ENCODE measurements at regions not wholly inside any gene's neighbourhood (a gene's known extent, or its start where the extent isn't known, plus 50 kb on each side); places are given as distances from the start of the nearest gene placed in this dataset.
"Not testable (repeated sequence)": the region's sequence is repeated elsewhere in the genome, so short reads cannot be mapped to it uniquely, and the experiment has no call there.

- H3K4me1 ChIP-seq (ENCODE audit: insufficient read depth, low read length), result no peaks in the 10 kb centered on the region
- H2AFZ ChIP-seq (ENCODE audit: low read depth, low read length), result no peak overlapping the region
- no peaks in the 10 kb centered on the region for H3K27me3 ChIP-seq (ENCODE audit: insufficient read depth, low read length)
- no peaks in the 10 kb centered on the region for H3K36me3 ChIP-seq (ENCODE audit: insufficient read depth, low read length)
- no peak overlapping the region for H3K4me3 ChIP-seq (ENCODE audit: low read length)
- H3K9me3 ChIP-seq (ENCODE audit: low read length), result no peaks in the 10 kb centered on the region
Observed at GRCh38 chr14:97995531-97995930, 1198.3 kb downstream of the VRK1 start.

DNA sequence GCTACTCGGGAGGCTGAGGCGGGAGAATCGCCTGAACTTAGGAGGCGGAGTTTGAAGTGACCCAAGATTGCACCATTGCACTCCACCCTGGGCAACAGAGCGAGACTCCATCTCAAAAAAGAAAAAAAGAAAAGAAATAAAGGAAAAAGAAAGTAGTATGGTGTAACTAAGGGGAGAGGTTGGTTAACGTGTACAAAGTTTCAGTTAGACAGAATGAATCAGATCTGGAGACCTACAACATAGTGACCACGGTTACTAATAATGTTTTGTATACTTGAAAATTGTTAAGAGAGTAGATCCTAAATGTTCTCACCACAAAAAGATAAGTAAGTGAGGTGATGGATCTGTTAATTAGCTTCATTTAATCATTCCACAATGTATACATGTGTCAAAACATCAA is 1208.8 kb downstream of the VRK1 start:
- Histone ChIP-seq H3K4me1 (ENCODE audit: insufficient read depth, low read length) (no peaks in the 10 kb centered on the region), H3K27me3 (ENCODE audit: insufficient read depth, low read length) (no peaks in the 10 kb centered on the region), H3K4me3 (ENCODE audit: low read length) (no peak overlapping the region), H2AFZ (ENCODE audit: low read depth, low read length) (no peak overlapping the region), H3K36me3 (ENCODE audit: insufficient read depth, low read length) (no peaks in the 10 kb centered on the region), H3K9me3 (ENCODE audit: low read length) (no peaks in the 10 kb centered on the region)

DNA sequence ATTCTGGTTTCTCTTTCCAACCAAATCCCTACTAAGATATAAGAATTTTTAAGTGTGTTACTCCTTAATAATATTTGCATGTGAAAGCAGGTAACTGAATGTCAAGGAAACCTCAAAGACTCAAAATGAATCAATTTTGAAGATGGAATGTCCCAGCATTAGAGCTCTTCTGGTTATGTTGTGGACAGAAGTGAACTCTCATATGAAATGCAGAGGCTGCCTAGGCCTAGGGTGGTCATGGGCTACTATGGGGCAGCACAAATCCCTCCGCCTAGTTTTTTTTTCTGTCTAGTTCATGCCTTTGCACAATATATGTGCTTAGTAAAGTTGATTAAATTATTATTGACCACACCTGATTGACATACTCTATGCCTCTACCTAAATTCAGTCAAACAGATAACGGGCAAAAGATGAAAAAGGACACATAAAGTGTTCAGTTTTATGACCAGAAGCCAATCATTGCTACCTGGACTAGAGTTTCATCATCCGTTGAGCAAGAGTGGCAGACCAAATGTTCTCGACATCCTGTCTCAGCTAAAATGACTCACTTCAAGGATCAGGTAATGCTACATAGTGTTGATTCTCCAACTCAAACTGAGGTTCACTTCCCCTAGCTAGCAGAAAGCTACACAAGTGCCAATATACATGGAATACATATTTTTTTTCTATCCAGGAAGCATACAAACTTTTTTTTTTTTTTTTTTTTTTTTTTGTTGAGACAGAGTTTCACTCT is 1211.4 kb downstream of the VRK1 start:
- H3K27me3 ChIP-seq (ENCODE audit: insufficient read depth, low read length), result no peaks in the 10 kb centered on the region
- H3K9me3 ChIP-seq (ENCODE audit: low read length), result no peaks in the 10 kb centered on the region
- H2AFZ ChIP-seq (ENCODE audit: low read depth, low read length), result no peak overlapping the region
- H3K4me1 ChIP-seq (ENCODE audit: insufficient read depth, low read length), result no peaks in the 10 kb centered on the region
- H3K36me3 ChIP-seq (ENCODE audit: insufficient read depth, low read length), result no peaks in the 10 kb centered on the region
- no peak overlapping the region for H3K4me3 ChIP-seq (ENCODE audit: low read length)

GRCh38 chr14:98009177-98009576 is 1212.0 kb downstream of the VRK1 start:
- H2AFZ ChIP-seq (ENCODE audit: low read depth, low read length); H3K4me3 ChIP-seq (ENCODE audit: low read length); H3K36me3 ChIP-seq (ENCODE audit: insufficient read depth, low read length); H3K4me1 ChIP-seq (ENCODE audit: insufficient read depth, low read length); H3K27me3 ChIP-seq (ENCODE audit: insufficient read depth, low read length); H3K9me3 ChIP-seq (ENCODE audit: low read length): not testable (repeated sequence)

- Histone ChIP-seq H3K4me3 (ENCODE audit: low read length) (no peak overlapping the region), H3K27me3 (ENCODE audit: insufficient read depth, low read length) (no peaks in the 10 kb centered on the region), H3K36me3 (ENCODE audit: insufficient read depth, low read length) (no peaks in the 10 kb centered on the region), H2AFZ (ENCODE audit: low read depth, low read length) (no peak overlapping the region), H3K4me1 (ENCODE audit: insufficient read depth, low read length) (no peaks in the 10 kb centered on the region), H3K9me3 (ENCODE audit: low read length) (no peaks in the 10 kb centered on the region)
Observed at GRCh38 chr14:98010784-98011183, 1213.6 kb downstream of the VRK1 start.

GRCh38 chr14:98014851-98015615 is 1217.9 kb downstream of the VRK1 start:
- no peak overlapping the region for H3K4me3 ChIP-seq (ENCODE audit: low read length)
- no peak overlapping the region for H2AFZ ChIP-seq (ENCODE audit: low read depth, low read length)
- no peaks in the 10 kb centered on the region for H3K36me3 ChIP-seq (ENCODE audit: insufficient read depth, low read length)
- no peaks in the 10 kb centered on the region for H3K9me3 ChIP-seq (ENCODE audit: low read length)
- no peaks in the 10 kb centered on the region for H3K27me3 ChIP-seq (ENCODE audit: insufficient read depth, low read length)
- H3K4me1 ChIP-seq (ENCODE audit: insufficient read depth, low read length), result no peaks in the 10 kb centered on the region

GRCh38 chr14:98015921-98016320 is 1218.7 kb downstream of the VRK1 start:
- no peaks in the 10 kb centered on the region for H3K27me3 ChIP-seq (ENCODE audit: insufficient read depth, low read length)
- no peak overlapping the region for H3K4me3 ChIP-seq (ENCODE audit: low read length)
- H3K9me3 ChIP-seq (ENCODE audit: low read length), result no peaks in the 10 kb centered on the region
- H3K36me3 ChIP-seq (ENCODE audit: insufficient read depth, low read length), result no peaks in the 10 kb centered on the region
- H2AFZ ChIP-seq (ENCODE audit: low read depth, low read length), result no peak overlapping the region
- H3K4me1 ChIP-seq (ENCODE audit: insufficient read depth, low read length), result no peaks in the 10 kb centered on the region

DNA sequence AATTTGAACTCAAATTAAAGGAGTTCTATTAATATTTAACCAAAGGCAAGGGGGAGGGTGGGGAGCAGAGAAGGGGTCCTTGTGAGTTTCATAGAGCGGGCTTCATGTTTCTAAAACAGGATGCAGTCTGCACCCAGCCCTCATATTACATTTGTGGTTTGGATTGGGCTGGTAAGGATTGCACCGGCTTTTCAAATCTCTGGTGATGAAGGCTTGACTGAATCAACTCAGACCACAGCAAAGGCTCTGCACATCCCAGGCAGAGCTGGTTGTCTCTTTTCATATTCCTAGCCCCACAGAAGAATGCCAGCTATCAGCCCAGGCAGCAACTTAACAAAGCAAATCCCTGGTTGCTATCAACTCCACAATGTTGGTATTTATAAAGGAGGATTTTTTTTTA is 1221.4 kb downstream of the VRK1 start:
- no peaks in the 10 kb centered on the region for H3K36me3 ChIP-seq (ENCODE audit: insufficient read depth, low read length)
- H3K9me3 ChIP-seq (ENCODE audit: low read length), result no peaks in the 10 kb centered on the region
- H2AFZ ChIP-seq (ENCODE audit: low read depth, low read length), result no peak overlapping the region
- no peak overlapping the region for H3K4me3 ChIP-seq (ENCODE audit: low read length)
- no peaks in the 10 kb centered on the region for H3K4me1 ChIP-seq (ENCODE audit: insufficient read depth, low read length)
- peaks cover 10% of the 10 kb centered on the region for H3K27me3 ChIP-seq (ENCODE audit: insufficient read depth, low read length)

- Histone ChIP-seq H3K9me3 (ENCODE audit: low read length) (no peaks in the 10 kb centered on the region), H2AFZ (ENCODE audit: low read depth, low read length) (no peak overlapping the region), H3K27me3 (ENCODE audit: insufficient read depth, low read length) (peaks cover 16% of the 10 kb centered on the region), H3K4me3 (ENCODE audit: low read length) (no peak overlapping the region), H3K4me1 (ENCODE audit: insufficient read depth, low read length) (no peaks in the 10 kb centered on the region), H3K36me3 (ENCODE audit: insufficient read depth, low read length) (no peaks in the 10 kb centered on the region)
Observed at GRCh38 chr14:98022541-98023520, 1225.6 kb downstream of the VRK1 start.

- no peaks in the 10 kb centered on the region for H3K9me3 ChIP-seq (ENCODE audit: low read length)
- no peak overlapping the region for H3K4me3 ChIP-seq (ENCODE audit: low read length)
- peaks cover 10% of the 10 kb centered on the region for H3K27me3 ChIP-seq (ENCODE audit: insufficient read depth, low read length)
- no peak overlapping the region for H2AFZ ChIP-seq (ENCODE audit: low read depth, low read length)
- H3K36me3 ChIP-seq (ENCODE audit: insufficient read depth, low read length), result no peaks in the 10 kb centered on the region
- H3K4me1 ChIP-seq (ENCODE audit: insufficient read depth, low read length), result no peaks in the 10 kb centered on the region
Observed at GRCh38 chr14:98028162-98028561, 1231.0 kb downstream of the VRK1 start.

GRCh38 chr14:98035396-98035795 is 1236.6 kb downstream of the BCL11B start:
- Histone ChIP-seq H3K36me3 (ENCODE audit: insufficient read depth, low read length) (no peaks in the 10 kb centered on the region), H3K27me3 (ENCODE audit: insufficient read depth, low read length) (no peaks in the 10 kb centered on the region), H2AFZ (ENCODE audit: low read depth, low read length) (no peak overlapping the region), H3K9me3 (ENCODE audit: low read length) (no peaks in the 10 kb centered on the region), H3K4me3 (ENCODE audit: low read length) (no peak overlapping the region), H3K4me1 (ENCODE audit: insufficient read depth, low read length) (no peaks in the 10 kb centered on the region)

DNA sequence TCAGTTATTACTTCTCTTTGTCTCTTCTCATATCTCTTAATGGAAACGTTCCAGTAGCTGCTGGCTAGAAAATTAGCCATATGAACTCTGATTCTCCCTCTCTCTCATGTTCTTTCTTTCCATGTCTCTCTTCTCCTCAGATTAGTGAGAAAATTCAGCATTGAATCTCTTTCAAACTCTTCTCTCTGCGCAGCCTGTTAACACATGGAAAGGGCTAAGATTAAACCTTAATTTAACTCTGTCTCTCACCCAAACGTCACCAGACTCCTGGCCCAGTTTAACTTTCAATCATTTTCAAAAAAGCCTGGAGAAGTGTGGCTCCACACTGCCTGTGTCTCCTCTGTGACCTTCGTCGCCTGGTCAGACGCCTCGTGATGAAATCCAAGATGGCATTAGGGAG is 1234.2 kb downstream of the BCL11B start:
- H3K9me3 ChIP-seq (ENCODE audit: low read length), result no peaks in the 10 kb centered on the region
- no peaks in the 10 kb centered on the region for H3K27me3 ChIP-seq (ENCODE audit: insufficient read depth, low read length)
- no peak overlapping the region for H3K4me3 ChIP-seq (ENCODE audit: low read length)

DNA sequence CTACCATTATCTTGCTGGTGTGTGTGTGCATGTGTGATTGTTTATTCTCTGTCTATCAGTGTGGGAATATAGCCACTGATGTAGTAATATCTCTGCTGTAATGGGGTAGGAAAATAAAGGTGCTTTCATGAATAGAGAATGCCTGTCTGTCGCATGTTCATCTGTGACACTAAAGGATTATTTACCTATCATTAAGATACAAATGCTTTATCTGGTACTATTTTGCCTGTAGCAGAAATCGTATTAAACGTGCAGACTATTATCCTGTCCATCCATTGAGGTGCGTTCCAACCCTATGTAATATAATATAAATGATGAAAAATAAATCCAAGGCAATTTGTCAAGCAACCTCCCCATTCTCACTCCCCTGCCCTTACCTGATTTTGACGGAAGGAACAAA is 1215.1 kb downstream of the BCL11B start:
- H3K36me3 ChIP-seq (ENCODE audit: insufficient read depth, low read length), result no peaks in the 10 kb centered on the region
- no peak overlapping the region for H3K4me3 ChIP-seq (ENCODE audit: low read length)
- no peaks in the 10 kb centered on the region for H3K4me1 ChIP-seq (ENCODE audit: insufficient read depth, low read length)
- H2AFZ ChIP-seq (ENCODE audit: low read depth, low read length), result no peak overlapping the region
- no peaks in the 10 kb centered on the region for H3K27me3 ChIP-seq (ENCODE audit: insufficient read depth, low read length)
- H3K9me3 ChIP-seq (ENCODE audit: low read length), result no peaks in the 10 kb centered on the region

More for the DNA sequence above, 1234.2 kb downstream of the BCL11B start:
- H2AFZ ChIP-seq (ENCODE audit: low read depth, low read length), result no peak overlapping the region
- no peaks in the 10 kb centered on the region for H3K4me1 ChIP-seq (ENCODE audit: insufficient read depth, low read length)
- no peaks in the 10 kb centered on the region for H3K36me3 ChIP-seq (ENCODE audit: insufficient read depth, low read length)

All from neuron (in vitro differentiated cells).